ENCODE measurements at regions not wholly inside any gene's neighbourhood (a gene's known extent, or its start where the extent isn't known, plus 50 kb on each side); places are given as distances from the start of the nearest gene placed in this dataset.

DNA sequence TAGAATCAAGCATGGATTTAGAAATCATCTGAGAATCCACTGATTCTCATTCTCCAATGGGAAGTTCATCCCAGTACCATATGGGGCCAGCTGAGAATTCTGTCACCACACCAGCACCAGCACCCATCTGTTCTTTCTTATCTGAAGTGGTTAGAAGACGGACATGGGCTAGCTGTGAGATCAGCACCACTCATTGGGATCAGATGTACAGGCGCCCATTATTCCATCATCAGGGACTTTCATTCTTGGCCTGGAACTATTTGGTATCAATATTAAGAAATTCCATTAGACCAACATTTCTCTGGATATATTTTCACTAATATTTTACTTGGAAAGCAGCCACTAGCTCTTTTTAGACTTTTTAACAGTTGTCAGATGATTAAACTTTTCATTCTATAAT, 185.9 kb upstream of the LINC00305 start:
- Histone ChIP-seq H3K36me3 (no peaks in the 10 kb centered on the region), H3K4me1 (peaks cover 0 to 12% (median 0%) of the 10 kb centered on the region in 4 donors), H3K4me3 (no peak overlapping the region), H3K27me3 (no peaks in the 10 kb centered on the region), H3K9me3 (no peaks in the 10 kb centered on the region), H3K27ac (replicated peaks in 1 of 4) (no peak overlapping the region)
- TF ChIP-seq, protein P1, sequence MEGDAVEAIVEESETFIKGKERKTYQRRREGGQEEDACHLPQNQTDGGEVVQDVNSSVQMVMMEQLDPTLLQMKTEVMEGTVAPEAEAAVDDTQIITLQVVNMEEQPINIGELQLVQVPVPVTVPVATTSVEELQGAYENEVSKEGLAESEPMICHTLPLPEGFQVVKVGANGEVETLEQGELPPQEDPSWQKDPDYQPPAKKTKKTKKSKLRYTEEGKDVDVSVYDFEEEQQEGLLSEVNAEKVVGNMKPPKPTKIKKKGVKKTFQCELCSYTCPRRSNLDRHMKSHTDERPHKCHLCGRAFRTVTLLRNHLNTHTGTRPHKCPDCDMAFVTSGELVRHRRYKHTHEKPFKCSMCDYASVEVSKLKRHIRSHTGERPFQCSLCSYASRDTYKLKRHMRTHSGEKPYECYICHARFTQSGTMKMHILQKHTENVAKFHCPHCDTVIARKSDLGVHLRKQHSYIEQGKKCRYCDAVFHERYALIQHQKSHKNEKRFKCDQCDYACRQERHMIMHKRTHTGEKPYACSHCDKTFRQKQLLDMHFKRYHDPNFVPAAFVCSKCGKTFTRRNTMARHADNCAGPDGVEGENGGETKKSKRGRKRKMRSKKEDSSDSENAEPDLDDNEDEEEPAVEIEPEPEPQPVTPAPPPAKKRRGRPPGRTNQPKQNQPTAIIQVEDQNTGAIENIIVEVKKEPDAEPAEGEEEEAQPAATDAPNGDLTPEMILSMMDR (IDR thresholded peaks at IDR 0.05): no peak
- TF ChIP-seq EP300 (IDR thresholded peaks at IDR 0.05) (no peak), POLR2AphosphoS5 (IDR thresholded peaks at IDR 0.05) (no peak), POLR2A (IDR thresholded peaks at IDR 0.05; ENCODE audit: low read depth) (no peak)
- WGBS: 77% methylated on average over 2 of the region's 2 CpGs
- intact Hi-C loops (cut with DNase I): no loop called here
- no peak for DNase-seq (ENCODE audit: extremely low spot score)

DNA sequence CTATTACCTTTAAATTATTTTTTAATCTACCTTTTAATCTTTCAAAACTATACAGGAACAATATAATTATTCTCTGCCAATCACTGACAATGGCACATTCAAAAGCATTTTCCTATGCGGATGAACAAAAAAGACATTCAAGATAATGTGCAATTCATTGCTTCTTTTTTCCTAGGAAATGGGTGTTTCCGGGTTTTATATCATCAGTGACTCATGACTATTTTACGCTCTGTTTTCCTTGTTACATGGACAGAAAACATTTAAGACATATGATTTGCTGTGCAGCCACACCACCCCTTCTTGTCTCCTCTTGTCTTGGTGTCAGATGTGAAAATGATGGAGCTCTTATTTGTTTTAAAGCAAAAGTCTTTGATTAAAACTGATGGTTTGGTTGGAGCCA, 184.7 kb upstream of the LINC00305 start:
- TF ChIP-seq, protein P1 (IDR thresholded peaks at IDR 0.05): no peak
- TF ChIP-seq POLR2AphosphoS5 (IDR thresholded peaks at IDR 0.05) (no peak), EP300 (IDR thresholded peaks at IDR 0.05) (no peak), POLR2A (IDR thresholded peaks at IDR 0.05; ENCODE audit: low read depth) (no peak)
- intact Hi-C loops (cut with DNase I): no loop called here
- H3K27me3 ChIP-seq: no peaks in the 10 kb centered on the region
- H3K4me3 ChIP-seq: no peak overlapping the region
- no peaks in the 10 kb centered on the region for H3K36me3 ChIP-seq
- no peak for DNase-seq (ENCODE audit: extremely low spot score)
- no peaks in the 10 kb centered on the region for H3K9me3 ChIP-seq
- peaks cover 0 to 12% (median 0%) of the 10 kb centered on the region in 4 donors for H3K4me1 ChIP-seq
- H3K27ac ChIP-seq (replicated peaks in 1 of 4): no peak overlapping the region
- WGBS: 75% methylated on average over 3 of the region's 3 CpGs

DNA sequence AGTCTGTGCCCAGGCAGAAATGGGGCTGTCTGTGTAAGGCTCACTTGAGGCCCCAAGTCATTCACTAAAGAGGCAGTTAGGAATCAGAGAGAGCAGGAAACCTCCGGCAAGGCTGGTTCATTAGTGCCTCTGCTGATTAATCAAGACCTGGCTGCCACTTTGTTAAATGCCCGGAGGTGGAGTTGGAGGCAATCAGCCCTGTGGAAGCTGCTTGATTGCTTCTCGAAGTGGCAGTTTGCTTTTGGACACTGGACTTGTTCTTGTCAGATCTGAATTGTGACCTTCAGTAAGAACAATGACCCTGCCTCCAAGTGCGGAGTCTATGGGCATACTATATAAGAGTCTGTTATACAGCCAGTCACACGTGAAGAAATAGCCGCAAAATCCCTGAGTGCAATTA, 183.9 kb upstream of the LINC00305 start:
- no peaks in the 10 kb centered on the region for H3K36me3 ChIP-seq
- no peaks in the 10 kb centered on the region for H3K9me3 ChIP-seq
- 77% methylated on average over 6 of the region's 6 CpGs for WGBS
- peaks cover 0 to 12% (median 0%) of the 10 kb centered on the region in 4 donors for H3K4me1 ChIP-seq
- TF ChIP-seq POLR2AphosphoS5 (IDR thresholded peaks at IDR 0.05) (peak in 1 of 2 donors; percentile 24), POLR2A (IDR thresholded peaks at IDR 0.05; ENCODE audit: low read depth) (no peak), EP300 (IDR thresholded peaks at IDR 0.05) (no peak)
- TF ChIP-seq, protein P1 (IDR thresholded peaks at IDR 0.05): no peak
- H3K27ac ChIP-seq (replicated peaks in 1 of 4): no peak overlapping the region
- no peaks in the 10 kb centered on the region for H3K27me3 ChIP-seq
- H3K4me3 ChIP-seq: no peak overlapping the region
- intact Hi-C loops (cut with DNase I): no loop called here
- DNase-seq (ENCODE audit: extremely low spot score): no peak

DNA sequence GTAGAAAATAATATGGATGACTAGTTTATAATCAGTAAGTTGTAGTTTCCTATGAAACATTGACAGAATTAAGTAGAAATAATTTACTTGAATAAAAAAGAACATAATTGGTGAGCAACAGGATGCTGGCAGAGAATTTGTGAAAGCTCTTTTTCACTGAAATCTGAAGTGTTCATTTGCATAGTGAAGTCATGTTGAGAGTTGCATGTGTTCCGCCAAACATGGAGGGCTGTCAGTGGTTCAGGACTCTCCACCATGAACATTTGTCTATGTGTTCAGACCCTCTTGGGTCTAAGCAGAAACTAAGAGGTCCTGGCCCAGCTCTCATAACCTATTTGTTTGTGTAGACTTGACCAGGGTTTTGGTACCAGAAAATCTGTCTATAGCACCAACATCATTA, 182.5 kb upstream of the LINC00305 start:
- no peak for DNase-seq (ENCODE audit: extremely low spot score)
- Histone ChIP-seq H3K36me3 (no peaks in the 10 kb centered on the region), H3K27me3 (no peaks in the 10 kb centered on the region), H3K4me1 (peaks cover 0 to 12% (median 0%) of the 10 kb centered on the region in 4 donors), H3K9me3 (no peaks in the 10 kb centered on the region), H3K27ac (replicated peaks in 1 of 4) (no peak overlapping the region), H3K4me3 (no peak overlapping the region)
- TF ChIP-seq POLR2A (IDR thresholded peaks at IDR 0.05; ENCODE audit: low read depth) (no peak), POLR2AphosphoS5 (IDR thresholded peaks at IDR 0.05) (no peak), EP300 (IDR thresholded peaks at IDR 0.05) (no peak)
- TF ChIP-seq, protein P1 (IDR thresholded peaks at IDR 0.05): no peak
- WGBS: 92% methylated on average over 1 of the region's 1 CpG
- intact Hi-C loops (cut with DNase I): no loop called here

DNA sequence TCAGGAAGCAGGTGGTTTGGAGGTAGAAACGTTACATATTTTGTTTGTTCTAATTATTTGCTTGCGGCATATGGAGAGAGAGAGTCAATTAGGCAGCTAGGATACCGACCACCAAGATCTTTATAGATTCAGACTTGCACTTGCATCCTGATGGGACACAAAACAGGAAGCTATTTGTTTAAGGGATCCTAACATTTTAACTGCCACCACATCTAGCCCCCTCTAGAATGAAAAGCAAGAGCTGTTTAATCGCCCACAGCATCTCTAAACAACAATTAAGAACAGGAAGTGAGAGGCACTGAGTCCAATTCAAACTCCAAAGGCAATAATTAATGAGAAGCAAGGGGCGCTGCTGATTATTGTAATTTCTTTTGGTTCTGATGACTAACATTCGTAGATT, 182.0 kb upstream of the LINC00305 start:
- H3K27ac ChIP-seq (replicated peaks in 1 of 4): no peak overlapping the region
- 72% methylated on average over 6 of the region's 6 CpGs for WGBS
- H3K4me1 ChIP-seq: peaks cover 0 to 10% (median 0%) of the 10 kb centered on the region in 4 donors
- no peaks in the 10 kb centered on the region for H3K27me3 ChIP-seq
- H3K4me3 ChIP-seq: no peak overlapping the region
- no peaks in the 10 kb centered on the region for H3K9me3 ChIP-seq
- TF ChIP-seq POLR2A (IDR thresholded peaks at IDR 0.05; ENCODE audit: low read depth) (no peak), EP300 (IDR thresholded peaks at IDR 0.05) (no peak), POLR2AphosphoS5 (IDR thresholded peaks at IDR 0.05) (no peak)
- TF ChIP-seq, protein P1 (IDR thresholded peaks at IDR 0.05): no peak
- H3K36me3 ChIP-seq: no peaks in the 10 kb centered on the region
- intact Hi-C loops (cut with DNase I): no loop called here
- no peak for DNase-seq (ENCODE audit: extremely low spot score)

Measured in esophagus muscularis mucosa (tissue), 4 donors.